Right cardiac atrium (tissue), 5 donors: ENCODE measurements at regions not wholly inside any gene's neighbourhood (a gene's known extent, or its start where the extent isn't known, plus 50 kb on each side); places are given as distances from the start of the nearest gene placed in this dataset.
"Not testable (repeated sequence)": the region's sequence is repeated elsewhere in the genome, so short reads cannot be mapped to it uniquely, and the experiment has no call there.

Experiments used
- ATAC-seq, 2 donors: fragments of 200-7000 bp; cut with Tn5 transposase; one replicate each; pipeline versions ENCODE4 v1.8.0 to v1.9.1; 2020; ENCODE audit warnings: moderate library complexity in 2 of 2, mild to moderate bottlenecking in 1 of 2
- DNase-seq, 3 donors: peaks; one replicate each; pipeline ENCODE4 v3.0.0-alpha.2; 2020
- H3K27ac ChIP-seq: one replicate; pipeline ENCODE4 v1.5.1; 2013; ENCODE audit warnings: mild to moderate bottlenecking, low read length, control low read depth, moderate library complexity
- H3K27me3 ChIP-seq: one replicate; pipeline ENCODE4 v1.6.1; 2013; ENCODE audit not compliant: control insufficient read depth, insufficient read depth
- H3K4me1 ChIP-seq: one replicate; pipeline ENCODE4 v1.6.1; 2013; ENCODE audit warnings: low read length; ENCODE audit not compliant: control insufficient read depth, insufficient read depth
- H3K4me3 ChIP-seq: one replicate; pipeline ENCODE4 v1.5.1; 2013; ENCODE audit warnings: low read length, control low read depth
- H3K9me3 ChIP-seq: one replicate; pipeline ENCODE4 v1.6.1; 2013; ENCODE audit warnings: low read length; ENCODE audit not compliant: control insufficient read depth
- WGBS: extraction: QIAGEN DNeasy Blood & Tissue Kit; methylation state at CpG from one replicate; pipeline ENCODE4 v1.1.7; 2013; 5-methylcytosine and 5-hydroxymethylcytosine counted together
- intact Hi-C, 4 donors: fragments of 100-400 bp; cut with DNase I; formaldehyde crosslinking; loops; one replicate each; pipeline versions ENCODE4 v1.11.0 to v1.14.0; 2022 to 2023
- donor health status: healthy with polysubstance abuse.
- donor health status: DM: no; HTN: yes; CAD: no.
- donor health status: DM: no; HTN: no; CAD: no.
- donor health status: DM: no; HTN: yes; CAD: no; lungs with severe emphysema.
- donor health status: DM: yes; HTN: yes; CAD: no.

DNA sequence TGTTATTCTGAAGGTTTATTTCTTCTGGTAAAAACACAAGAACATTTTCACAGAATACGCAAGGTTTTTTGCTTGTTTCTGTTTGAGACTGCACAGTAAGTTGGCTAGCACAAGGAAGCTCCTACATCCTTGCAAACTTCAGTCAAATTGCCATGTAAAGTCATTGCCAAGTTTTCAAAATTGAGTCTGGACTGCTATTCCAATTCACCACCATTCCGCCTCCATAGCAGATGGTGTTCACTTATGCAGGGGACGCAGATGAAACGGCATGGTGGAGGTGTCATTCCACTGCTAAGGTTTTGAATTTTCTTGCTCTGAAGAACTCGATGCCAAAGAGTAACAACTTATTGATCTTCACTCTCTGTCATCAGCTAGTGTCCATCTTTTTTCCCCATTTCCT is 303.9 kb upstream of the SYT1 start:
- ATAC-seq, result no peak
- intact Hi-C loops, result no loop called here
- H3K4me1 ChIP-seq, result no peaks in the 10 kb centered on the region
- H3K9me3 ChIP-seq, result no peaks in the 10 kb centered on the region
- no peak overlapping the region for H3K4me3 ChIP-seq
- DNase-seq, result no peak
- WGBS, result 94% methylated on average over 5 of the region's 5 CpGs
- no peaks in the 10 kb centered on the region for H3K27me3 ChIP-seq
- no peak overlapping the region for H3K27ac ChIP-seq

DNA sequence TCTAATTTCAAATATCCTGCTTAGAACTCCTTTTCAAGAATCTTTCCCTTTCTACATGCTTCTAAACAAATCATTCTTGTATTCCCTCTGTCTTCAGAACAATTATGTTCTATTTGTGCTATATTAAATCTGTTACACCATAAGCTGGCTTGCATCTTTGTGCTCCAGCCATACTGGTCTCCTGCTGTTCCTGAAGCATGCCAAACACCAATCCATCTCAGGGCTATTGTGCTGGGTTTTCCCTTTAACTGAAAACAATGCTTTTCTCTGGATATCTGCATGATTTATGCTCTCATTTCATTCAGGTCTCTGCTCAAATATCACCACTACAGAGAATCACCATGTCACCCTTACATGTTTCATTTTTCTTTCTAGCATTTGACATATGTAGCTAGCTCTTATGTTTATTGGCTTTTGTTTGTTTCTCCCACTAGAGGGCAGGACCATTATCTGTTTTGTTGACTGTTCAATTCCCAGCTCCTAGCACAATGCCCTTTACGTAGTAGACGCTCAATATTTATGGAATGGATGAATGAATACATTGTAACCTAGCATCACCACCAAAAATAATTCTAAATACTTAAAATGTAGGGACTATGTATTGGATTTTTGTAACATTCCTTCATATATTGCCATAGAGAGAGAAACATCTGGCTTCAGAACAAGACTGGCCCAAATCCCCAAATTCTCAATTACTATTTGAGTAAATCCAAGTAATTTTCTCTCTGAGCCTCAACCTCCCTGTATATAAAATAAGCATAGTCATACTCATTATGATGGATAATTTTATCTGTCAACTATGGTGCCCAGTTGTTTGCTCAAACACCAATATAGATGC is 302.0 kb upstream of the SYT1 start:
- no peak for ATAC-seq
- Histone ChIP-seq H3K9me3 (no peaks in the 10 kb centered on the region), H3K27ac (no peak overlapping the region), H3K4me1 (no peaks in the 10 kb centered on the region), H3K27me3 (no peaks in the 10 kb centered on the region), H3K4me3 (no peak overlapping the region)
- 72% methylated on average over 2 of the region's 2 CpGs for WGBS
- DNase-seq, result no peak
- intact Hi-C loops, result no loop called here

DNA sequence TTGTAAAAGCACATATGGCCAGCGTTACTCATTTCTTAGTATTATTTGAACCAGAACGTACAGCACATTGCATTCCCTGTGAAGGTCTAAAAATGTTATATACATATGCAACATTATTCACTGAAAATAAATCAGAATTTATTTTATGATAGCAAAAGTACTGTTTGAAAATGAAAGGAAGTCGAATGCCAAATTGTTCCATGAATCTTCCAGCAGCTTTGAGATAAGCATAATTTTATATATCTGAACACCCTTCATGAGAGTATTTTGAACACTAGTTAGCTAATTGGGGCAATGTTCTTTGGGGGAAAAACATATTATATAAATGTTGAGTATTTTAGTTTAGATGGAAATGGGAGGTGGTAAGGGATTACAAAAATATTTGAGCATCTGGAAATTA is 300.7 kb upstream of the SYT1 start:
- DNase-seq (no peak), ATAC-seq (no peak)
- H3K9me3 ChIP-seq, result no peaks in the 10 kb centered on the region
- H3K4me3 ChIP-seq, result no peak overlapping the region
- H3K4me1 ChIP-seq, result no peaks in the 10 kb centered on the region
- H3K27me3 ChIP-seq, result no peaks in the 10 kb centered on the region
- no peak overlapping the region for H3K27ac ChIP-seq
- intact Hi-C loops, result no loop called here
- WGBS, result 57% methylated on average over 3 of the region's 3 CpGs

DNA sequence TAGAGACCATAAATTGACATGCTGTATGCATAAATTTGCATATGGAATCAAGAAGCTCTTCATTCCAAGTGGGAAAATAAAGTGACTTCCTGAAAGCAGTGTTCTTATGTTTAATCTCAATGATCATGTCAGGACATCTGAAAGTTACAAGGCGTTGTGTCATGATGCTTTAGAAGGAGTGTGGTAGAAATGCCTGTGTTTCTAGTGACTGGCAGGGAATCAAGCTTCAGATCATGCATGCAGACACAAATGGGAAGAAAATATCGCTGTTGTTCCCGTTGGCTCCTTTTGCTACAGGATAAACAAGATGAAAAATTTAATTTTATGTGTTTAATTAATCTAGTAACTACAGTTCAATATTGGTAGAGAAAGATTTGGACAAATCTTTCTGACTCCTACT is 298.1 kb upstream of the SYT1 start:
- no peak overlapping the region for H3K27ac ChIP-seq
- ATAC-seq (no peak), DNase-seq (no peak)
- no peaks in the 10 kb centered on the region for H3K9me3 ChIP-seq
- H3K27me3 ChIP-seq, result no peaks in the 10 kb centered on the region
- intact Hi-C loops, result no loop called here
- no peak overlapping the region for H3K4me3 ChIP-seq
- no peaks in the 10 kb centered on the region for H3K4me1 ChIP-seq
- 87% methylated on average over 3 of the region's 3 CpGs for WGBS

DNA sequence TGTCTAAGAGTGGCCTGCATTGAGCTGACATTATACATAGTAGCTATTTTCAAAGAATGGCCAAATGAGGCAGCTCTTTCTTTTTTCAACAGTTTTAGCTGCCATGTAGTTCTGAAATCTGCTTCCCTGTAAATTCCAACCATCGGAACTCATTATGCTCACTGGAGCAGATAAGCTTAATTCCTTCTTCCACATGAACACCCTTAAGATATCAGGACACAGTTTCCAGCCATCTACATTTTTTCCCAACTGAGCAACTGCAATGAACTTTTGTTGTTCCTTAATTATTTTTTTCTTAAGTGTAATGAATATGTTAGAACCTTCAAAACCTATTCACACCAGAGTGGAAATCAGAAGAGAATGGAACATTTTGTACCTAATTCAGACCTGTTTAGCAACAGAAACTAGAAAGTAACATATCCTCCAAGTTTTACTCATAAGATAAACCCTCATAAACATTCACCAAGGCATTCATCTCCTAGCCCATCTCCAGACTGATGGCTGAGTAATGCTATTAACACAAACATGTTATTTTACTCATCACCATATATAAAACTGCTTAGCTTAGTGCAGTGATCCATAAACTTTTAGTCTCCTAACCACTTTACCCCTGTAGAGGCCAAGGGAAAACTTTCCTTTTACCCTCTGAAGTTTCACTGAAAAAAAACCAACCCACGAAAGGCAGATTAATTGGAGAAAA is 296.1 kb upstream of the SYT1 start:
- Histone ChIP-seq H3K4me1 (no peaks in the 10 kb centered on the region), H3K27me3 (no peaks in the 10 kb centered on the region), H3K4me3 (no peak overlapping the region), H3K27ac (no peak overlapping the region), H3K9me3 (no peaks in the 10 kb centered on the region)
- 59% methylated on average over 2 of the region's 2 CpGs for WGBS
- intact Hi-C loops, result no loop called here
- no peak for DNase-seq
- ATAC-seq, result no peak

DNA sequence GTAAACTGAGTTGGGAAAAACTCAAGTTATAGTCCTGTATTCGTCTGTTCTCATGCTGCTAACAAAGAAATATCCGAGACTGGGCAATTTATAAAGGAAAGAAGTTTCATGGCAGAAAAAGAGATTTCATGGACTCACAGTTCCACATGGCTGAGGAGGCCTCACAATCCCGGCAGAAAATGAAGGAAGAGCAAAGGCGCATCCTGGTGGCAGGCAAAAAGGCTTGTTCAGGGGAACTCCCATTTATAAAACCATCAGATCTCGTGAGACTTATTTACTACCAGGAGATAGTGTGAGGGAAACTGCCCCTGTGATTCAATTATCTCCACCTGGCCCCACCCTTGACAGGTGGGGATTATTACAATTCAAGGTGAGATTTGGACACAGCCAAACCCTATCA is 292.6 kb upstream of the SYT1 start:
- Histone ChIP-seq H3K9me3 (no peaks in the 10 kb centered on the region), H3K4me1 (no peaks in the 10 kb centered on the region), H3K27me3 (no peaks in the 10 kb centered on the region), H3K4me3 (no peak overlapping the region), H3K27ac (no peak overlapping the region)
- ATAC-seq (no peak), DNase-seq (no peak)
- 83% methylated on average over 5 of the region's 5 CpGs for WGBS
- intact Hi-C loops, result no loop called here

DNA sequence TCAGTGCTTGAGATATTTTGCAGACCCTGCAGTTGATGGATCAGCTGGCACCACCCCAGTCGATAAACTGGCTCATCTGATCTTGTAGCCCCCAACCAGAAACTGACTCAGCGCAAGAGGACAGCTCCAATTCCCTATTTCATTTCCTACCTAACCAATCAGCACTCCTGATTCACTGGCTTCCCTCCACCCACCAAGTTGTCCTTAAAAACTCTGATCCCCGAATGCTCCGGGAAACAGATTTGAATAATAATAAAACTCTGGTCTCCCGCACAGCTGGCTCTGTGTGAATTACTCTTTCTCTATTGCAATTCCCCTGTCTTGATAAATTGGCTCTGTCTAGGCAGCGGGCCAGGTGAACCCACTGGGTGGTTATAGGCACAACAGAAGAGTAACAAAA is 289.4 kb upstream of the SYT1 start:
- H3K4me1 ChIP-seq, DNase-seq, intact Hi-C loops, H3K4me3 ChIP-seq, H3K9me3 ChIP-seq, H3K27ac ChIP-seq, ATAC-seq, H3K27me3 ChIP-seq: not testable (repeated sequence)
- 90% methylated on average over 6 of the region's 6 CpGs for WGBS

DNA sequence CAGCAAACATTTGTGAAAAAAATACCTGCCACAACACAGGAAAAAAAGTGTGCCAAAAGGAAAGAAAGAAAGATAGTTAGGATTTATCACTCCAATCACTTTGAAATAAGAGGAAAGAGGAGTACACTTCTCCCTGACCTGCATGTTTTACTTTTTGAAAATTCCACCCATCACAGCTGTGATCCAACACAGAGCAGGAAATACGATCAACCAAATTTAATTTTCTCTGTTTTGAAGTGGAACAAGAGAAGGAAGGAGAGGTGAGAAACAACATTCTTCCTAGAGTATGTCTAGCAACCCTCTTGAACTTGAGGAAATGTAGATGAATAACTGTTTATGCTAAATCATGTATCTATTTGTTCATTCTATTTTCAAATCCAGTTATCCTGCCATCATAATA is 284.7 kb upstream of the SYT1 start:
- WGBS, result 75% methylated on average over 1 of the region's 1 CpG
- no peak overlapping the region for H3K27ac ChIP-seq
- no peak overlapping the region for H3K4me3 ChIP-seq
- peaks cover 2% of the 10 kb centered on the region for H3K9me3 ChIP-seq
- no peaks in the 10 kb centered on the region for H3K27me3 ChIP-seq
- ATAC-seq (no peak), DNase-seq (no peak)
- intact Hi-C loops, result no loop called here
- no peaks in the 10 kb centered on the region for H3K4me1 ChIP-seq

DNA sequence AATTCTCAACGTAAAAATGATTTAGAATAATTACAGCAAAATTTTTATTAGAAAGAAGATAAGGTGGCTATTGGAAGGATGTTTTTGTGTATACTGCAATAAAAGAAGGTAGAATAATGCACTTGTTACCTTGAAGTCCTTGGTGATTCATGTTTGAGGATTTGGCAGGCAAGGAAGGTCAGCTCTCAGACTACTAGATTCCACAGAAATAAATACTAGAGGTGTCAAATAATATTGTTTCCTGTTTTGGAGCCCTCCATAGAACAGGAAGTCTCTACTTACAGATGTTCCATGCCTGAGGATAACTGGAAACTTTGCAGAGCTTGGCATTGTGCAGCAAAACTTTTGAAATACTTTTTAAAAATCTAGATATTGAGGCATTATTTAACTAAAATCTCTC is 284.3 kb upstream of the SYT1 start:
- 64% methylated on average over 1 of the region's 1 CpG for WGBS
- Histone ChIP-seq H3K27ac (no peak overlapping the region), H3K4me3 (no peak overlapping the region), H3K4me1 (no peaks in the 10 kb centered on the region), H3K27me3 (no peaks in the 10 kb centered on the region), H3K9me3 (peaks cover 2% of the 10 kb centered on the region)
- no peak for DNase-seq
- no peak for ATAC-seq
- intact Hi-C loops, result no loop called here

DNA sequence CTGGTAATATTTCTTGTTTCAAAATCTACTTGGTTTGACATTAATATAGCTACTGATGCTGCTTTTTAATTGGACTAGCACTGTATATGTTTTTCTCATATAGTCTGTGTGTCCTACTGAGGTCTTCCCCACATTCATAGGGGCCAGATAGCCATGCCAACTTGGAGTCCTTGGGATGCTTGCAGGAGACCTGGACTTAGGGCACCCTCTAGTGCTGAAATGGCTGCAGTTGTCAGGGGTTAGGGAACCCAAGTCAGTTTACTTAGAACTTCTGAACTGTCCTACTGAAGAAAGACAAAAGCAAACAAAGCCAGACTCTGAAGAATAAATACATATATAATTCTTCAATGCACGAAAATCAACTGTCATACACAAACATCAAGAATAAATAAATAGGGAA is 279.9 kb upstream of the SYT1 start:
- Histone ChIP-seq H3K27ac (no peak overlapping the region), H3K4me1 (no peaks in the 10 kb centered on the region), H3K9me3 (peaks cover 2% of the 10 kb centered on the region), H3K4me3 (no peak overlapping the region), H3K27me3 (no peaks in the 10 kb centered on the region)
- intact Hi-C loops, result no loop called here
- DNase-seq (no peak), ATAC-seq (no peak)
- 38% methylated on average over 1 of the region's 1 CpG for WGBS

DNA sequence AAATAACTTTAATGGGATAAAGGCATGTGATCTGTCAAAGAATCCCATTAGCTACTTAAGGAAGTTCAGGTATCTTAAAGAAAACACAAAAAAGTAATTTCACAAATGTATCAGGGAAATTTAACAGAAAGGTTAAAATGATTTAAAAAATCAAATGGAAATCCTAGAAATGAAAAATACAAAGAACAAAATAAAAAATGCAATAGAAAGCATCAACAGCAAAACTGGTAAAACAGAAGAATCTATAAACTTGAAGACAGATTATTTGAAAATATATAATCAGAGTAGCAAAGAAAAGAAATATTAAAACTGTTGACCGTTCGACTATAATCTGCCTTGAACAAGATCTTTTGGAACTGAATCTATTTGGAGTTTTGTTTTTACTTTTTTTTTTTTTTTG is 279.4 kb upstream of the SYT1 start:
- Histone ChIP-seq H3K27me3 (no peaks in the 10 kb centered on the region), H3K4me3 (no peak overlapping the region), H3K9me3 (peaks cover 2% of the 10 kb centered on the region), H3K27ac (no peak overlapping the region), H3K4me1 (no peaks in the 10 kb centered on the region)
- no peak for ATAC-seq
- WGBS, result 91% methylated on average over 2 of the region's 2 CpGs
- no peak for DNase-seq
- intact Hi-C loops, result no loop called here
